ENCODE measurements at regions not wholly inside any gene's neighbourhood (a gene's known extent, or its start where the extent isn't known, plus 50 kb on each side); places are given as distances from the start of the nearest gene placed in this dataset.

- TF ChIP-seq NFAT5 (CRISPR knock-in tag; IDR thresholded peaks at IDR 0.05) (no peak), EZH2 (conservative IDR thresholded peaks at IDR 0.05; ENCODE audit: low read depth, low read length) (no peak), ADNP (CRISPR knock-in tag; IDR thresholded peaks at IDR 0.05) (no peak), ELF1 (CRISPR knock-in tag; IDR thresholded peaks at IDR 0.05) (no peak), RFXAP (CRISPR knock-in tag; IDR thresholded peaks at IDR 0.05; ENCODE audit: borderline replicate concordance) (no peak), MXD1 (CRISPR knock-in tag; IDR thresholded peaks at IDR 0.05) (no peak)
These were observed 372.8 kb upstream of the JARID2 start (continued) for GRCh38 chr6:14873101-14873500.

GRCh38 chr6:14873781-14874441 is 372.0 kb upstream of the JARID2 start:
- Histone ChIP-seq H3K36me3 (replicated peaks in 1 of 2; ENCODE audit: control insufficient read depth in 1 of 2, insufficient read depth in 2 of 2, low read length in 2 of 2) (no peaks in the 10 kb centered on the region), H4K20me1 (ENCODE audit: insufficient read depth, low read length) (no peaks in the 10 kb centered on the region), H3K79me2 (ENCODE audit: insufficient read depth, low read length) (no peaks in the 10 kb centered on the region), H2AFZ (ENCODE audit: low read length) (no peak overlapping the region), H3K27me3 (ENCODE audit: control insufficient read depth in 1 of 2, insufficient read depth in 2 of 2, low read length in 2 of 2) (0 out of 5 replicates have a peak, but pooled peaks cover 0 to 3% of the 10 kb centered on the region in 2 experiments), H3K9ac (ENCODE audit: insufficient read depth, low read depth, low read length) (no peak overlapping the region), H3K9me3 (ENCODE audit: low read length) (no peaks in the 10 kb centered on the region), H3K4me3 (replicated peaks in 1 of 3; ENCODE audit: insufficient read depth in 1 of 3, low read depth in 2 of 3, low read length in 3 of 3) (no peak overlapping the region), H3K4me2 (ENCODE audit: low read depth, low read length) (no peak overlapping the region), H3K4me1 (ENCODE audit: insufficient read depth, low read length) (0 out of 2 replicates have a peak, but pooled peaks cover 7% of the 10 kb centered on the region), H3K27ac (ENCODE audit: extremely low read length, insufficient read depth, low read length) (no peak overlapping the region)
- DNase-seq (ENCODE audit: low spot score) (no peak), ATAC-seq (peak; percentile 56; the same call in 2 of the 3 replicates), FAIRE-seq (peak; percentile 63)
- CTCF ChIA-PET (ENCODE audit: low intra/inter-chr PET ratio, low total read pairs), result no interaction called here
- WGBS (ENCODE audit: low lambda C conversion rate), result 0% methylated on average over 3 of the region's 3 CpGs
- BruUV-seq (replicated peaks), result no TSS peak
- POLR2A ChIA-PET, result no interaction called here
- intact Hi-C loops (cut with micrococcal nuclease; ENCODE audit: unreplicated experiment), result no loop called here
- in situ Hi-C loops (cut with HindIII; ENCODE audit: extremely low pct_ligation_motif_present, low pct_unique_long_range_greater_than_20kb), result no loop called here
- TF ChIP-seq ZNF3 (CRISPR knock-in tag; IDR thresholded peaks at IDR 0.05), result no peak
- TF ChIP-seq ZNF75D (CRISPR knock-in tag; IDR thresholded peaks at IDR 0.05; ENCODE audit: borderline replicate concordance), result no peak
- no peak for TF ChIP-seq CERS6 (CRISPR knock-in tag; IDR thresholded peaks at IDR 0.05)
- TF ChIP-seq HNF4G (IDR thresholded peaks at IDR 0.05; ENCODE audit: borderline replicate concordance, low read depth, low read length), result 0 out of 2 replicates have a peak, but pooled peaks have one; percentile 16
- no peak for TF ChIP-seq HNF4G (CRISPR knock-in tag; IDR thresholded peaks at IDR 0.05; ENCODE audit: borderline replicate concordance, low read depth)
- TF ChIP-seq HNF4A (CRISPR knock-in tag; IDR thresholded peaks at IDR 0.05), result peak; percentile 10; the same call in 1 of the 2 replicates
- no peak for TF ChIP-seq GABPA (IDR thresholded peaks at IDR 0.05; ENCODE audit: low read depth, low read length)
- TF ChIP-seq GABPA (CRISPR knock-in tag; IDR thresholded peaks at IDR 0.05; ENCODE audit: low read depth), result no peak
- no peak for TF ChIP-seq ZNF326 (CRISPR knock-in tag; IDR thresholded peaks at IDR 0.05; ENCODE audit: borderline replicate concordance)

Data from HepG2 (cell line).